ENCODE measurements at regions not wholly inside any gene's neighbourhood (a gene's known extent, or its start where the extent isn't known, plus 50 kb on each side); places are given as distances from the start of the nearest gene placed in this dataset.

DNA sequence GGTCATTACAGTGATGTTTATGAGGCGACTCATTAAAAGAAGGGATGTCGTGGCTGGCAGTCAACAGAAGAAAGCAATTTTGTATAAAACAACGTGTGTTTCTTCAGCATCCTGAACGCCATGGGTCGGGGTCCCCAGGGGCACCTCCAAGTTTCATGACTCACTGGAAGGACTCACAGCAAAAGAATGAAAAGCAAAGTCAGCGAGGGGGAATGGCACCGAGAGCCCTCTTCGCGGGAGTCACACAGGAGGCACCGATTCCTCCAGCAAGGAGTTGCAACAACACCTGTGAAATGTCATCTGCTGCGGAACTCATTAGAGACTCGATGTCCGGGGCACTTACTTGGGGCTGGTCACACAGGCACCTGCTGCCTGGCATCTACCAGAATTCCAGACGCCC is 130.7 kb upstream of the PEG3 start:
- Histone ChIP-seq H3K4me2 (ENCODE audit: insufficient read depth, low read length) (no peak overlapping the region), H3K4me1 (ENCODE audit: insufficient read depth, low read length) (no peaks in the 10 kb centered on the region), H3K27ac (ENCODE audit: low read length) (no peak overlapping the region), H4K20me1 (ENCODE audit: insufficient read depth, low read length) (no peaks in the 10 kb centered on the region), H3K9me3 (ENCODE audit: insufficient read depth, low read length, severe bottlenecking) (no peaks in the 10 kb centered on the region), H3K36me3 (ENCODE audit: insufficient read depth, low read length) (no peaks in the 10 kb centered on the region), H3K4me3 (ENCODE audit: low read depth in 1 of 2, low read length in 2 of 2) (no peak overlapping the region), H3K79me2 (ENCODE audit: insufficient read depth, low read length) (no peaks in the 10 kb centered on the region), H3K9ac (ENCODE audit: low read depth, low read length) (no peak overlapping the region), H2AFZ (ENCODE audit: low read depth, low read length) (no peak overlapping the region), H3K27me3 (ENCODE audit: insufficient read depth, low read length, poor library complexity) (no peaks in the 10 kb centered on the region)
- no peak for TF ChIP-seq EZH2 (IDR thresholded peaks at IDR 0.05; ENCODE audit: borderline replicate concordance, low read depth, low read length, severe bottlenecking)
- TF ChIP-seq, protein P1, sequence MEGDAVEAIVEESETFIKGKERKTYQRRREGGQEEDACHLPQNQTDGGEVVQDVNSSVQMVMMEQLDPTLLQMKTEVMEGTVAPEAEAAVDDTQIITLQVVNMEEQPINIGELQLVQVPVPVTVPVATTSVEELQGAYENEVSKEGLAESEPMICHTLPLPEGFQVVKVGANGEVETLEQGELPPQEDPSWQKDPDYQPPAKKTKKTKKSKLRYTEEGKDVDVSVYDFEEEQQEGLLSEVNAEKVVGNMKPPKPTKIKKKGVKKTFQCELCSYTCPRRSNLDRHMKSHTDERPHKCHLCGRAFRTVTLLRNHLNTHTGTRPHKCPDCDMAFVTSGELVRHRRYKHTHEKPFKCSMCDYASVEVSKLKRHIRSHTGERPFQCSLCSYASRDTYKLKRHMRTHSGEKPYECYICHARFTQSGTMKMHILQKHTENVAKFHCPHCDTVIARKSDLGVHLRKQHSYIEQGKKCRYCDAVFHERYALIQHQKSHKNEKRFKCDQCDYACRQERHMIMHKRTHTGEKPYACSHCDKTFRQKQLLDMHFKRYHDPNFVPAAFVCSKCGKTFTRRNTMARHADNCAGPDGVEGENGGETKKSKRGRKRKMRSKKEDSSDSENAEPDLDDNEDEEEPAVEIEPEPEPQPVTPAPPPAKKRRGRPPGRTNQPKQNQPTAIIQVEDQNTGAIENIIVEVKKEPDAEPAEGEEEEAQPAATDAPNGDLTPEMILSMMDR (IDR thresholded peaks at IDR 0.05; ENCODE audit: borderline replicate concordance, extremely low read depth, low read length, poor library complexity, severe bottlenecking) = no peak
- ATAC-seq (ENCODE audit: insufficient read depth, low read depth) (no peak), DNase-seq (no peak)

DNA sequence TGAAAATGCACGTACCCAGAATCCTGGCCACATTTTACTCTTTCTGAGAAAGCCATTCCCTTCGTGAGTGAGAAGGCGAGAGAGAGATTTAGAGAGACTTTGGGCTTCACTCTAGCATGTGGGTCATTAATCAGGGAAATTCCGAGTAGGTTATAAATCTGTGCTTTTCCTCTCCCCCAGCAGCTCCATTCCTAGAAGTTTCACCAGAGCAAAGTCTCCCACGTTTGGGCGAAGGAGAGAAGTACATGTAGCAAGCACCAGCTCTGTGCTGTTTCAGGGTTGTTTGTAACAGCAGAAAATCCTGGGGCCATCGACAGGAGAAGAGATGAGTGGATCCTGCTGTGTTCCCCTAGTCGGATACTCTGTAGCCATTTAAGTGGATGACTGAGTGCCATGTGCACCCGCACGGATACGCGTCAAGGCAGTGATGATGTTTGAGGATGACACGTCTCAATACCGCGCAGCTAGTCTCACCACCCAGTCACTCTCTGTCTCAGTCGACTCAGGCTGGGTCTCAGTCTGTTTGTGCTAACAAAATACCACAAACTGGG is 131.8 kb upstream of the PEG3 start:
- H2AFZ ChIP-seq (ENCODE audit: low read depth, low read length) = no peak overlapping the region
- no peaks in the 10 kb centered on the region for H3K9me3 ChIP-seq (ENCODE audit: insufficient read depth, low read length, severe bottlenecking)
- H3K4me3 ChIP-seq (ENCODE audit: low read depth in 1 of 2, low read length in 2 of 2) = no peak overlapping the region
- TF ChIP-seq EZH2 (IDR thresholded peaks at IDR 0.05; ENCODE audit: borderline replicate concordance, low read depth, low read length, severe bottlenecking) = no peak
- TF ChIP-seq, protein P1 (IDR thresholded peaks at IDR 0.05; ENCODE audit: borderline replicate concordance, extremely low read depth, low read length, poor library complexity, severe bottlenecking) = no peak
- H4K20me1 ChIP-seq (ENCODE audit: insufficient read depth, low read length) = no peaks in the 10 kb centered on the region
- H3K27ac ChIP-seq (ENCODE audit: low read length) = no peak overlapping the region
- no peak for DNase-seq
- no peaks in the 10 kb centered on the region for H3K27me3 ChIP-seq (ENCODE audit: insufficient read depth, low read length, poor library complexity)
- H3K79me2 ChIP-seq (ENCODE audit: insufficient read depth, low read length) = no peaks in the 10 kb centered on the region
- no peak overlapping the region for H3K4me2 ChIP-seq (ENCODE audit: insufficient read depth, low read length)
- no peak for ATAC-seq (ENCODE audit: insufficient read depth, low read depth)
- H3K36me3 ChIP-seq (ENCODE audit: insufficient read depth, low read length) = no peaks in the 10 kb centered on the region
- no peak overlapping the region for H3K9ac ChIP-seq (ENCODE audit: low read depth, low read length)
- H3K4me1 ChIP-seq (ENCODE audit: insufficient read depth, low read length) = no peaks in the 10 kb centered on the region

DNA sequence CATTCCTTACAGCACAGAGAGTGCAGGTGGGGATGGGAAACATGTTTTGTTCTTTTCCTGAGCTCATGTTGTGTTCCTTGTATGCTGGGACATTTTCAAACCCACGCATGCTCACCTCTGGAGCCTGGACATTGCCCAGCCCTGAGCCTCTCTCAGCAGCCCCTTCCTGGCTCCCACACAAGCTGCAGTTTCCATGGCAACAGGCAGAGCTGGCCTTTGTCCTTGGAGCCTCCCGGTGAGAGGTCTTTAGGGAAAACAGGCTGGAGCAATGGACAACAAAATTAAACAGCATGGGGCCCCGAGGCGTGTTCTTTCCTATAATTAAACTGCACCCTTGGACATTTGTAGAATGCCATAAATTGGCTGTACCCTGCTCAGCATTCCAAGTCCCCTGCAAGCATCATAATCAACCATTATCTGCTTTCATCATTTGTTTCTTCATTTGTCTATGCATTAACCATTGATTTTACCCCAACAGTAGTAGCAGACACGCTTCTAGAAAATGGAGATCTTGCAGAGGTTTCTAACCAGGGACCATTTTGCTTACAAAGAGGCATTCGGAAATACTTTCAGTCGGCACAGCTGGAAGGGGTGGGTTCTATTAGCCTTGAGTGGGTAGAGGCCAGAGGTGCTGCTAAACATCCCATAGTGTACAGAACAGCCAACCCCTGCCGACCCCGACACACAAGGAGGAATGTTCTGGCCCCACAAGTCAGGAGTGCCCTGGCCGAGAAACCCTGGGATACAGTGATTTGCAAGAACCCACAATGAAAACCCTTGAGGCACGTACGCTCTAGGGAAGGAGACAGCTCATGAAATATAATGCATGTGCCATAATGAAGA is 133.4 kb upstream of the PEG3 start:
- Histone ChIP-seq H4K20me1 (ENCODE audit: insufficient read depth, low read length) (no peaks in the 10 kb centered on the region), H2AFZ (ENCODE audit: low read depth, low read length) (no peak overlapping the region), H3K4me2 (ENCODE audit: insufficient read depth, low read length) (no peak overlapping the region), H3K9ac (ENCODE audit: low read depth, low read length) (no peak overlapping the region), H3K4me3 (ENCODE audit: low read depth in 1 of 2, low read length in 2 of 2) (no peak overlapping the region), H3K9me3 (ENCODE audit: insufficient read depth, low read length, severe bottlenecking) (no peaks in the 10 kb centered on the region), H3K27ac (ENCODE audit: low read length) (no peak overlapping the region), H3K27me3 (ENCODE audit: insufficient read depth, low read length, poor library complexity) (no peaks in the 10 kb centered on the region), H3K36me3 (ENCODE audit: insufficient read depth, low read length) (no peaks in the 10 kb centered on the region), H3K4me1 (ENCODE audit: insufficient read depth, low read length) (no peaks in the 10 kb centered on the region), H3K79me2 (ENCODE audit: insufficient read depth, low read length) (no peaks in the 10 kb centered on the region)
- ATAC-seq (ENCODE audit: insufficient read depth, low read depth) = no peak
- TF ChIP-seq EZH2 (IDR thresholded peaks at IDR 0.05; ENCODE audit: borderline replicate concordance, low read depth, low read length, severe bottlenecking) = no peak
- TF ChIP-seq, protein P1 (IDR thresholded peaks at IDR 0.05; ENCODE audit: borderline replicate concordance, extremely low read depth, low read length, poor library complexity, severe bottlenecking) = no peak
- DNase-seq = no peak
